ENCODE measurements at regions not wholly inside any gene's neighbourhood (a gene's known extent, or its start where the extent isn't known, plus 50 kb on each side); places are given as distances from the start of the nearest gene placed in this dataset.

- TF ChIP-seq POLR2AphosphoS5 (IDR thresholded peaks at IDR 0.05; ENCODE audit: low read depth), result no peak
- TF ChIP-seq SPI1 (IDR thresholded peaks at IDR 0.05; ENCODE audit: borderline replicate concordance, low read depth), result no peak
- no peak for TF ChIP-seq CTCF (IDR thresholded peaks at IDR 0.05; ENCODE audit: insufficient read depth, low read length)
Measured at GRCh38 chr3:106717178-106717780, 660.0 kb upstream of the CCDC54 start.

Data from HL-60 (cell line).